Fibroblast of skin of right biceps (primary cell): ENCODE measurements at regions not wholly inside any gene's neighbourhood (a gene's known extent, or its start where the extent isn't known, plus 50 kb on each side); places are given as distances from the start of the nearest gene placed in this dataset.
"Not testable (repeated sequence)": the region's sequence is repeated elsewhere in the genome, so short reads cannot be mapped to it uniquely, and the experiment has no call there.

Experiments used
- DNase-seq: peaks from one replicate; pipeline ENCODE4 v3.0.0-alpha.2; 2013

GRCh38 chr16:63896383-63897109 is 1225.3 kb downstream of the CDH11 start:
- no peak for DNase-seq

GRCh38 chr16:63890723-63891122 is 1231.1 kb downstream of the CDH11 start:
- DNase-seq: no peak

- peak; percentile 69 for DNase-seq
Observed at GRCh38 chr16:63890081-63890480, 1231.8 kb downstream of the CDH11 start.

- no peak for DNase-seq
Observed at GRCh38 chr16:63883091-63883490, 1238.8 kb downstream of the CDH11 start.

- no peak for DNase-seq
Observed at GRCh38 chr16:63882576-63882975, 1239.3 kb downstream of the CDH11 start.

GRCh38 chr16:63880948-63881347 is 1240.9 kb downstream of the CDH11 start:
- no peak for DNase-seq

GRCh38 chr16:63877401-63877800 is 1244.5 kb downstream of the CDH11 start:
- DNase-seq: no peak

- peak; percentile 23 for DNase-seq
Observed at GRCh38 chr16:63876103-63876502, 1245.8 kb downstream of the CDH11 start.

GRCh38 chr16:63860700-63861099 is 1261.2 kb downstream of the CDH11 start:
- not testable (repeated sequence) for DNase-seq

- no peak for DNase-seq
Observed at GRCh38 chr16:63856537-63856936, 1265.3 kb downstream of the CDH11 start.

GRCh38 chr16:63850979-63851378 is 1270.9 kb downstream of the CDH11 start:
- DNase-seq: no peak

- DNase-seq: no peak
Observed at GRCh38 chr16:63841271-63841670, 1280.6 kb downstream of the CDH11 start.

GRCh38 chr16:63830061-63830460 is 1291.8 kb downstream of the CDH11 start:
- no peak for DNase-seq

- DNase-seq: no peak
Observed at GRCh38 chr16:63822818-63823217, 1299.0 kb downstream of the CDH11 start.

GRCh38 chr16:63816276-63816675 is 1305.6 kb downstream of the CDH11 start:
- DNase-seq: no peak

GRCh38 chr16:63813862-63814261 is 1308.0 kb downstream of the CDH11 start:
- DNase-seq: no peak

GRCh38 chr16:63808730-63809129 is 1313.1 kb downstream of the CDH11 start:
- DNase-seq: no peak

- DNase-seq: no peak
Observed at GRCh38 chr16:63806794-63807506, 1314.9 kb downstream of the CDH11 start.

- no peak for DNase-seq
Observed at GRCh38 chr16:63804126-63804525, 1317.7 kb downstream of the CDH11 start.

GRCh38 chr16:63789603-63790002 is 1332.3 kb downstream of the CDH11 start:
- DNase-seq: no peak

GRCh38 chr16:63787014-63787413 is 1334.8 kb downstream of the CDH11 start:
- peak; percentile 16 for DNase-seq

GRCh38 chr16:63785170-63785569 is 1336.7 kb downstream of the CDH11 start:
- no peak for DNase-seq

- no peak for DNase-seq
Observed at GRCh38 chr16:63776437-63776836, 1345.4 kb downstream of the CDH11 start.

- no peak for DNase-seq
Observed at GRCh38 chr16:63776034-63776433, 1345.8 kb downstream of the CDH11 start.

GRCh38 chr16:63774302-63774701 is 1347.6 kb downstream of the CDH11 start:
- no peak for DNase-seq
